ENCODE measurements at regions not wholly inside any gene's neighbourhood (a gene's known extent, or its start where the extent isn't known, plus 50 kb on each side); places are given as distances from the start of the nearest gene placed in this dataset.

GRCh38 chr18:28863396-28863795, 686.5 kb upstream of the CDH2 start:
- CTCF ChIA-PET: interaction anchor here (0.6 kb wide), 1 partner anchor 147 kb away, joined by 3 read pairs; no protein-coding TSS in a partner anchor
- Histone ChIP-seq H3K9me3 (ENCODE audit: control insufficient read depth, insufficient read depth, low read depth, low read length) (no peaks in the 10 kb centered on the region), H3K4me3 (ENCODE audit: low read depth, low read length) (no peak overlapping the region), H3K4me1 (ENCODE audit: control insufficient read depth, insufficient read depth, low read length) (no peaks in the 10 kb centered on the region), H3K36me3 (ENCODE audit: control insufficient read depth in 2 of 2, insufficient read depth in 1 of 2, low read length in 2 of 2) (no peaks in the 10 kb centered on the region), H3K27ac (ENCODE audit: extremely low read depth, low read depth, low read length) (no peak overlapping the region)
- TF ChIP-seq ZNF623 (tag by site-specific recombination; IDR thresholded peaks at IDR 0.05): no peak
- no peak for TF ChIP-seq ZNF639 (tag by site-specific recombination; IDR thresholded peaks at IDR 0.05)
- TF ChIP-seq ZNF777 (tag by site-specific recombination; IDR thresholded peaks at IDR 0.05; ENCODE audit: borderline replicate concordance): no peak
- TF ChIP-seq ZNF658 (tag by site-specific recombination; IDR thresholded peaks at IDR 0.05): no peak
- no peak for TF ChIP-seq ZNF510 (tag by site-specific recombination; IDR thresholded peaks at IDR 0.05; ENCODE audit: insufficient replicate concordance)
- TF ChIP-seq YY1 (tag by site-specific recombination; IDR thresholded peaks at IDR 0.05): no peak
- no peak for TF ChIP-seq GLI4 (tag by site-specific recombination; IDR thresholded peaks at IDR 0.05)
- TF ChIP-seq OSR2 (tag by site-specific recombination; IDR thresholded peaks at IDR 0.05): no peak
- no peak for TF ChIP-seq ZFHX2 (tag by site-specific recombination; conservative IDR thresholded peaks at IDR 0.05)
- TF ChIP-seq BCL6B (tag by site-specific recombination; IDR thresholded peaks at IDR 0.05): no peak
- no peak for TF ChIP-seq ZNF184 (tag by site-specific recombination; IDR thresholded peaks at IDR 0.05)
- no peak for TF ChIP-seq ZNF704 (tag by site-specific recombination; IDR thresholded peaks at IDR 0.05)
- no peak for TF ChIP-seq ZNF548 (tag by site-specific recombination; IDR thresholded peaks at IDR 0.05)
- TF ChIP-seq ZBTB10 (tag by site-specific recombination; IDR thresholded peaks at IDR 0.05): no peak
- no peak for TF ChIP-seq ZNF202 (tag by site-specific recombination; IDR thresholded peaks at IDR 0.05; ENCODE audit: borderline replicate concordance)
- TF ChIP-seq KLF16 (tag by site-specific recombination; IDR thresholded peaks at IDR 0.05): no peak
- no peak for TF ChIP-seq SP2 (tag by site-specific recombination; IDR thresholded peaks at IDR 0.05)
- no peak for TF ChIP-seq ZNF791 (tag by site-specific recombination; IDR thresholded peaks at IDR 0.05)
- no peak for TF ChIP-seq ZNF391 (tag by site-specific recombination; IDR thresholded peaks at IDR 0.05; ENCODE audit: borderline replicate concordance, low read depth)
- no peak for TF ChIP-seq OVOL3 (tag by site-specific recombination; IDR thresholded peaks at IDR 0.05)
- POLR2A ChIA-PET: no interaction called here

GRCh38 chr18:28858248-28858647, 681.3 kb upstream of the CDH2 start:
- Histone ChIP-seq H3K9me3 (ENCODE audit: control insufficient read depth, insufficient read depth, low read depth, low read length) (no peaks in the 10 kb centered on the region), H3K4me1 (ENCODE audit: control insufficient read depth, insufficient read depth, low read length) (no peaks in the 10 kb centered on the region), H3K27ac (ENCODE audit: extremely low read depth, low read depth, low read length) (no peak overlapping the region), H3K36me3 (ENCODE audit: control insufficient read depth in 2 of 2, insufficient read depth in 1 of 2, low read length in 2 of 2) (no peaks in the 10 kb centered on the region), H3K4me3 (ENCODE audit: low read depth, low read length) (no peak overlapping the region)
- ChIA-PET POLR2A (no interaction called here), CTCF (no interaction called here)
- TF ChIP-seq ZNF530 (tag by site-specific recombination; IDR thresholded peaks at IDR 0.05; ENCODE audit: low read depth) (no peak), YY2 (tag by site-specific recombination; IDR thresholded peaks at IDR 0.05) (no peak), ZNF404 (tag by site-specific recombination; IDR thresholded peaks at IDR 0.05) (no peak), ZNF138 (tag by site-specific recombination; IDR thresholded peaks at IDR 0.05; ENCODE audit: borderline replicate concordance) (no peak), PRDM10 (tag by site-specific recombination; IDR thresholded peaks at IDR 0.05) (no peak), HOXD13 (CRISPR knock-in tag; IDR thresholded peaks at IDR 0.05; ENCODE audit: borderline replicate concordance) (no peak), ZNF488 (tag by site-specific recombination; IDR thresholded peaks at IDR 0.05) (no peak)
